ENCODE measurements at regions not wholly inside any gene's neighbourhood (a gene's known extent, or its start where the extent isn't known, plus 50 kb on each side); places are given as distances from the start of the nearest gene placed in this dataset.
"Not testable (repeated sequence)": the region's sequence is repeated elsewhere in the genome, so short reads cannot be mapped to it uniquely, and the experiment has no call there.

- FAIRE-seq, result no peak
Measured at GRCh38 chr2:16111838-16112210, 171.5 kb downstream of the MYCN start.

- no peak for FAIRE-seq
Measured at GRCh38 chr2:16109821-16110310, 169.5 kb downstream of the MYCN start.

GRCh38 chr2:16109368-16109820, 169.0 kb downstream of the MYCN start:
- FAIRE-seq, result no peak

GRCh38 chr2:16107246-16107645, 166.9 kb downstream of the MYCN start:
- no peak for FAIRE-seq

- no peak for FAIRE-seq
Measured at GRCh38 chr2:16106619-16107018, 166.3 kb downstream of the MYCN start.

- no peak for FAIRE-seq
Measured at GRCh38 chr2:16105669-16106281, 165.4 kb downstream of the MYCN start.

- FAIRE-seq, result no peak
Measured at GRCh38 chr2:16104949-16105668, 164.8 kb downstream of the MYCN start.

GRCh38 chr2:16104315-16104948, 164.1 kb downstream of the MYCN start:
- FAIRE-seq, result no peak

- no peak for FAIRE-seq
Measured at GRCh38 chr2:16103614-16104314, 163.4 kb downstream of the MYCN start.

GRCh38 chr2:16102976-16103380, 162.6 kb downstream of the MYCN start:
- FAIRE-seq, result no peak

- FAIRE-seq, result no peak
Measured at GRCh38 chr2:16102358-16102975, 162.1 kb downstream of the MYCN start.

- FAIRE-seq, result no peak
Measured at GRCh38 chr2:16101196-16101595, 160.8 kb downstream of the MYCN start.

GRCh38 chr2:16100006-16100405, 159.7 kb downstream of the MYCN start:
- no peak for FAIRE-seq

GRCh38 chr2:16099326-16099725, 159.0 kb downstream of the MYCN start:
- no peak for FAIRE-seq

GRCh38 chr2:16096962-16097361, 156.6 kb downstream of the MYCN start:
- no peak for FAIRE-seq

GRCh38 chr2:16095483-16095882, 155.1 kb downstream of the MYCN start:
- FAIRE-seq, result not testable (repeated sequence)

GRCh38 chr2:16094811-16095210, 154.5 kb downstream of the MYCN start:
- FAIRE-seq, result no peak

GRCh38 chr2:16093639-16094529, 153.5 kb downstream of the MYCN start:
- no peak for FAIRE-seq

GRCh38 chr2:16092861-16093638, 152.7 kb downstream of the MYCN start:
- no peak for FAIRE-seq

GRCh38 chr2:16091576-16092282, 151.4 kb downstream of the MYCN start:
- no peak for FAIRE-seq
